ENCODE measurements at regions not wholly inside any gene's neighbourhood (a gene's known extent, or its start where the extent isn't known, plus 50 kb on each side); places are given as distances from the start of the nearest gene placed in this dataset.

- Histone ChIP-seq H3K9me3 (no peaks in the 10 kb centered on the region), H3K27ac (no peak overlapping the region)
Observed at GRCh38 chr4:129899849-129900248, 803.9 kb downstream of the C4orf33 start.

GRCh38 chr4:129900430-129900953 is 804.5 kb downstream of the C4orf33 start:
- ATAC-seq, result no peak
- TF ChIP-seq CTCF (IDR thresholded peaks at IDR 0.05), result no peak
- H3K9me3 ChIP-seq, result no peaks in the 10 kb centered on the region

More at GRCh38 chr4:129899849-129900248, 803.9 kb downstream of the C4orf33 start:
- ATAC-seq (no peak), DNase-seq (no peak)
- Histone ChIP-seq H3K4me1 (no peaks in the 10 kb centered on the region), H3K27me3 (ENCODE audit: low read depth) (no peaks in the 10 kb centered on the region), H3K36me3 (no peaks in the 10 kb centered on the region), H3K4me3 (no peak overlapping the region)
- intact Hi-C loops (cut with DNase I), result no loop called here
- no peak for TF ChIP-seq CTCF (IDR thresholded peaks at IDR 0.05)

GRCh38 chr4:129901205-129901604 is 805.3 kb downstream of the C4orf33 start:
- DNase-seq (no peak), ATAC-seq (no peak)
- Histone ChIP-seq H3K4me3 (no peak overlapping the region), H3K9me3 (no peaks in the 10 kb centered on the region), H3K36me3 (no peaks in the 10 kb centered on the region), H3K4me1 (no peaks in the 10 kb centered on the region), H3K27me3 (ENCODE audit: low read depth) (no peaks in the 10 kb centered on the region), H3K27ac (no peak overlapping the region)
- no peak for TF ChIP-seq CTCF (IDR thresholded peaks at IDR 0.05)
- intact Hi-C loops (cut with DNase I), result no loop called here

More at GRCh38 chr4:129900430-129900953, 804.5 kb downstream of the C4orf33 start:
- intact Hi-C loops (cut with DNase I), result no loop called here
- no peak overlapping the region for H3K4me3 ChIP-seq
- DNase-seq, result no peak
- no peaks in the 10 kb centered on the region for H3K27me3 ChIP-seq (ENCODE audit: low read depth)
- H3K27ac ChIP-seq, result no peak overlapping the region
- no peaks in the 10 kb centered on the region for H3K4me1 ChIP-seq
- no peaks in the 10 kb centered on the region for H3K36me3 ChIP-seq

GRCh38 chr4:129903861-129904260 is 807.9 kb downstream of the C4orf33 start:
- no peak for DNase-seq
- no peak for TF ChIP-seq CTCF (IDR thresholded peaks at IDR 0.05)

GRCh38 chr4:129905256-129905655 is 809.3 kb downstream of the C4orf33 start:
- no peaks in the 10 kb centered on the region for H3K4me1 ChIP-seq
- H3K9me3 ChIP-seq, result no peaks in the 10 kb centered on the region
- no peak overlapping the region for H3K4me3 ChIP-seq
- no peak overlapping the region for H3K27ac ChIP-seq
- ATAC-seq (no peak), DNase-seq (no peak)
- H3K27me3 ChIP-seq (ENCODE audit: low read depth), result no peaks in the 10 kb centered on the region
- no peaks in the 10 kb centered on the region for H3K36me3 ChIP-seq
- intact Hi-C loops (cut with DNase I), result no loop called here
- no peak for TF ChIP-seq CTCF (IDR thresholded peaks at IDR 0.05)

More at GRCh38 chr4:129903861-129904260, 807.9 kb downstream of the C4orf33 start:
- H3K9me3 ChIP-seq, result no peaks in the 10 kb centered on the region
- no peaks in the 10 kb centered on the region for H3K27me3 ChIP-seq (ENCODE audit: low read depth)
- intact Hi-C loops (cut with DNase I), result no loop called here
- no peak overlapping the region for H3K27ac ChIP-seq
- H3K36me3 ChIP-seq, result no peaks in the 10 kb centered on the region
- no peaks in the 10 kb centered on the region for H3K4me1 ChIP-seq
- no peak for ATAC-seq
- H3K4me3 ChIP-seq, result no peak overlapping the region

Data from lower lobe of right lung (tissue), 2 donors.